ENCODE measurements at regions not wholly inside any gene's neighbourhood (a gene's known extent, or its start where the extent isn't known, plus 50 kb on each side); places are given as distances from the start of the nearest gene placed in this dataset.

DNA sequence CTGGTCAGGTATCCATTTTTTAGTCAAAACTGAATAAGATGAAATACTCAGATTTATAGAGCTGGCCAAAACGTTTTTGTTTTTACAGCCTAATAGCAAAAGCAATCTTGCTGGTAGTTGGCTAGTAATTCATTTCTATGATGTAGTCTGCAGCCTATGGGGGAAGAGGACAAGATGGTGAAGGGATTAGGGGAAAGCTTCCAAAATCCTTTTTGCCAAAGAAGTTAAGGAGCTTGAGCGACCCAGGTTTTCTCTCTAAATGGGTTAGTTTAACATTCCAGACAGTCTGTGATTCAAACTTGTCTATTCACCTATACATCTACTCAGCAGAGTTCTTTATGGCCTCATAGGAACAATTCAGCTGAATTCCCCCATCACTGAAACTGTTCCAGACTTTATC is 89.8 kb upstream of the SPRY1 start:
- TF ChIP-seq, protein P1, sequence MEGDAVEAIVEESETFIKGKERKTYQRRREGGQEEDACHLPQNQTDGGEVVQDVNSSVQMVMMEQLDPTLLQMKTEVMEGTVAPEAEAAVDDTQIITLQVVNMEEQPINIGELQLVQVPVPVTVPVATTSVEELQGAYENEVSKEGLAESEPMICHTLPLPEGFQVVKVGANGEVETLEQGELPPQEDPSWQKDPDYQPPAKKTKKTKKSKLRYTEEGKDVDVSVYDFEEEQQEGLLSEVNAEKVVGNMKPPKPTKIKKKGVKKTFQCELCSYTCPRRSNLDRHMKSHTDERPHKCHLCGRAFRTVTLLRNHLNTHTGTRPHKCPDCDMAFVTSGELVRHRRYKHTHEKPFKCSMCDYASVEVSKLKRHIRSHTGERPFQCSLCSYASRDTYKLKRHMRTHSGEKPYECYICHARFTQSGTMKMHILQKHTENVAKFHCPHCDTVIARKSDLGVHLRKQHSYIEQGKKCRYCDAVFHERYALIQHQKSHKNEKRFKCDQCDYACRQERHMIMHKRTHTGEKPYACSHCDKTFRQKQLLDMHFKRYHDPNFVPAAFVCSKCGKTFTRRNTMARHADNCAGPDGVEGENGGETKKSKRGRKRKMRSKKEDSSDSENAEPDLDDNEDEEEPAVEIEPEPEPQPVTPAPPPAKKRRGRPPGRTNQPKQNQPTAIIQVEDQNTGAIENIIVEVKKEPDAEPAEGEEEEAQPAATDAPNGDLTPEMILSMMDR (conservative IDR thresholded peaks at IDR 0.05; ENCODE audit: low read depth, low read length): no peak
- no peak for TF ChIP-seq EZH2 (IDR thresholded peaks at IDR 0.05; ENCODE audit: borderline replicate concordance, low read depth, low read length, poor library complexity, severe bottlenecking)

All from A673 (cell line).